ENCODE measurements at regions not wholly inside any gene's neighbourhood (a gene's known extent, or its start where the extent isn't known, plus 50 kb on each side); places are given as distances from the start of the nearest gene placed in this dataset.

GRCh38 chrX:28303486-28303885 lies 283.8 kb upstream of the IL1RAPL1 start:
- no peak for TF ChIP-seq CTCF (IDR thresholded peaks at IDR 0.05; ENCODE audit: borderline replicate concordance, insufficient read depth, low read depth, low read length)

DNA sequence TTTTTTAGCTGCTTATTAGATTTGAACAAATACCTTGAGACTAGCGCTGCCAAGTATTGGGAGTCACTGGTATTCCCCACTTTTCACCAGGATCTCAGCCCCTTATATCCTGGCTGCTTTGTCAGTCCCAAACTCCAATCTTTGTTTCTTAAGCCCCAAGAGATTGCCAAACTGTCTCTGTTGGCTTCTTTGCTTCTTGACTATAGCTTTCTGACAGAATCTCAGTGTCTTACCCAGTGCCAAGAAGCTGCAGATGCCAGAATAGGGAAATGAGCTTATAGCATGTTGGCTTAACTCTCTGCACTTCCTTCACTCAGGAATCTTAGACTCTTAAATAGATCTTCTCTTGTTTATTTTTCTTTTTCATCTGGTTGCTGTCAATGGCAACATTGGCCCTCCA lies 297.5 kb upstream of the DCAF8L1 start:
- no peak for TF ChIP-seq CTCF (IDR thresholded peaks at IDR 0.05; ENCODE audit: borderline replicate concordance, insufficient read depth, low read depth, low read length)
- no peak overlapping the region for H3K4me3 ChIP-seq (ENCODE audit: low read depth, low read length)

More at GRCh38 chrX:28303486-28303885, 283.8 kb upstream of the IL1RAPL1 start:
- no peak overlapping the region for H3K4me3 ChIP-seq (ENCODE audit: low read depth, low read length)

DNA sequence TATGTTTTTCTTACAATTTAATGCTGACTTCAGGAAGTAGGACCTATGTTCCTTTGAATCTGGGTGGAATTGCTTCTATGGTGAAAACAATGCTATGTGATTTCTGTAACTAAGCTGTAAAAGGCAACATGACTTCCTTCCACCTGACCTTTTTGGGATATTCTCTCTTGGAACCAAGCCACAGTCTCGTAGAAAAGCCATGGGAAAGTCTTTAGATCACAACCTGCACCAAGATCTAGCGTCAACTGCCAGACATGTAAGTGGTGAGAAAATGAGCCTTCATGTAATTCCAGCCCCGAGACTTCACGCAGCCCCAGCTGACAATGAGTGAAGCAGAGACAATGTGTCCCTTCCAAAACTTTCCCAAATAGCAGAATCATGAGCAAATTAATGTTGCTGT lies 297.0 kb upstream of the DCAF8L1 start:
- TF ChIP-seq CTCF (IDR thresholded peaks at IDR 0.05; ENCODE audit: borderline replicate concordance, insufficient read depth, low read depth, low read length), result no peak
- H3K4me3 ChIP-seq (ENCODE audit: low read depth, low read length), result no peak overlapping the region

DNA sequence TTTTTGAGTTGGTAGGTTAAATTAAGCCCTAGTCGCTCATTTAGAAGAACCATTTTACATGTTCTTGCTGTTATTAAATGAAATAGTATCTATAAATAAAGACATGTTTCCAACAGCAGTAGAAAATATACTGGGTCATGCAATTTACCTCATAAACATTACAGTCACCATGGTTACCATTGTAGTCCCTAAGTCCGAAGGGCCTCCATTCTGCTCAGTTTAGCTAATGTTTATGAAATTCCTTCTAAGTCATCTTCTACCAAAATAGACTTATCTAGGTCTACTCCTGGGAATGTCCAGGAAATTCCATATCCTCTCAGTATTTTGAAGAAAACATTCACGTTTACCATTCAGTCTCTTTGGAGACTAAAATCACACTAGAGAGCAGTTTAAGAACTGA lies 292.5 kb upstream of the DCAF8L1 start:
- TF ChIP-seq CTCF (IDR thresholded peaks at IDR 0.05; ENCODE audit: borderline replicate concordance, insufficient read depth, low read depth, low read length), result no peak
- no peak overlapping the region for H3K4me3 ChIP-seq (ENCODE audit: low read depth, low read length)

GRCh38 chrX:28246675-28247074 lies 265.4 kb upstream of the DCAF8L1 start:
- TF ChIP-seq CTCF (IDR thresholded peaks at IDR 0.05; ENCODE audit: borderline replicate concordance, insufficient read depth, low read depth, low read length), result no peak
- H3K4me3 ChIP-seq (ENCODE audit: low read depth, low read length), result no peak overlapping the region

DNA sequence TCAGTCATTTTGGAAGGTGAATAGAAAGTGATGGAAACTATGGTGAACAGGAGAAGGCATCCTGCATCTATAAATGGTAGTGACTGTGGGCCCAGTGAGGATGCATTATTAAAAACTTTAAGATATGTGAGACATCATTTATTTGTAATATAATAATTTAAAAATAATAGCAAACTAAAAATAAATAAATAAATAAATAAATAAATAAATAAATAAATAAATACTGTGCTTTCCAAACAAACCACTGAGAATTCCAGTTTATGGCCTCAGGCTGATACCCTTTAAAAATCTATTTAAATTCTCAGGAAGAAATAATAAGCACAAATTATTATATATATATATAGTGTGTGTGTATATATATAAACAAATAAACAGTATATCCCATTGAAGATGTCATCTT lies 248.0 kb upstream of the DCAF8L1 start:
- no peak for TF ChIP-seq CTCF (IDR thresholded peaks at IDR 0.05; ENCODE audit: borderline replicate concordance, insufficient read depth, low read depth, low read length)
- H3K4me3 ChIP-seq (ENCODE audit: low read depth, low read length), result no peak overlapping the region

GRCh38 chrX:28225513-28225912 lies 244.3 kb upstream of the DCAF8L1 start:
- no peak for TF ChIP-seq CTCF (IDR thresholded peaks at IDR 0.05; ENCODE audit: borderline replicate concordance, insufficient read depth, low read depth, low read length)
- H3K4me3 ChIP-seq (ENCODE audit: low read depth, low read length), result no peak overlapping the region

All from GM12875 (cell line).